ENCODE measurements at regions not wholly inside any gene's neighbourhood (a gene's known extent, or its start where the extent isn't known, plus 50 kb on each side); places are given as distances from the start of the nearest gene placed in this dataset.
"Not testable (repeated sequence)": the region's sequence is repeated elsewhere in the genome, so short reads cannot be mapped to it uniquely, and the experiment has no call there.

DNA sequence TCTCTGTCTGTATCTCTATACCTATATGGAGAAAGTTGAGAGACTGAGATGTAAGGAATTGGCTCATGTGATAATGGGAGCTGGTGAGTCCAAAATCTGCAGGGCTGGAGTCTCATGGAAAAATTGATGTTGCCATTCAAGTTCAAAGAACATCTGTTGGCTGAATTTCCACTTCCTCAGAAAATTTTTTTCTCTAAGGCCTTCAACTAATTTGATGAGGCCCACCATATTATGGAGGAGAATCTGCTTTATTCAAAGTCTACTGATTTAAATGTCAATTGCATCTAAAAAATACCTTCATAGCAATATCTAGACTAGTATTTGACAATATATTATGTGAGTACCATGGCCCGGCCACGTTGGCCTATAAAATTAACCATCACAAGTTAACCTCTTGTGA lies 261.4 kb downstream of the VRK1 start:
- no peak overlapping the region for H3K27ac ChIP-seq (ENCODE audit: low read depth, low read length)
- no peak overlapping the region for H3K4me3 ChIP-seq (ENCODE audit: low read depth, low read length)
- POLR2A ChIA-PET, result no interaction called here
- no peak for DNase-seq (ENCODE audit: low read depth, low spot score)
- H3K27me3 ChIP-seq (ENCODE audit: control insufficient read depth, insufficient read depth, low read length), result no peaks in the 10 kb centered on the region
- H3K9me3 ChIP-seq (ENCODE audit: control insufficient read depth, insufficient read depth, low read length), result peaks cover 54% of the 10 kb centered on the region
- TF ChIP-seq, protein P1, sequence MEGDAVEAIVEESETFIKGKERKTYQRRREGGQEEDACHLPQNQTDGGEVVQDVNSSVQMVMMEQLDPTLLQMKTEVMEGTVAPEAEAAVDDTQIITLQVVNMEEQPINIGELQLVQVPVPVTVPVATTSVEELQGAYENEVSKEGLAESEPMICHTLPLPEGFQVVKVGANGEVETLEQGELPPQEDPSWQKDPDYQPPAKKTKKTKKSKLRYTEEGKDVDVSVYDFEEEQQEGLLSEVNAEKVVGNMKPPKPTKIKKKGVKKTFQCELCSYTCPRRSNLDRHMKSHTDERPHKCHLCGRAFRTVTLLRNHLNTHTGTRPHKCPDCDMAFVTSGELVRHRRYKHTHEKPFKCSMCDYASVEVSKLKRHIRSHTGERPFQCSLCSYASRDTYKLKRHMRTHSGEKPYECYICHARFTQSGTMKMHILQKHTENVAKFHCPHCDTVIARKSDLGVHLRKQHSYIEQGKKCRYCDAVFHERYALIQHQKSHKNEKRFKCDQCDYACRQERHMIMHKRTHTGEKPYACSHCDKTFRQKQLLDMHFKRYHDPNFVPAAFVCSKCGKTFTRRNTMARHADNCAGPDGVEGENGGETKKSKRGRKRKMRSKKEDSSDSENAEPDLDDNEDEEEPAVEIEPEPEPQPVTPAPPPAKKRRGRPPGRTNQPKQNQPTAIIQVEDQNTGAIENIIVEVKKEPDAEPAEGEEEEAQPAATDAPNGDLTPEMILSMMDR (IDR thresholded peaks at IDR 0.05; ENCODE audit: low read depth, low read length), result no peak
- CTCF ChIA-PET, result no interaction called here

DNA sequence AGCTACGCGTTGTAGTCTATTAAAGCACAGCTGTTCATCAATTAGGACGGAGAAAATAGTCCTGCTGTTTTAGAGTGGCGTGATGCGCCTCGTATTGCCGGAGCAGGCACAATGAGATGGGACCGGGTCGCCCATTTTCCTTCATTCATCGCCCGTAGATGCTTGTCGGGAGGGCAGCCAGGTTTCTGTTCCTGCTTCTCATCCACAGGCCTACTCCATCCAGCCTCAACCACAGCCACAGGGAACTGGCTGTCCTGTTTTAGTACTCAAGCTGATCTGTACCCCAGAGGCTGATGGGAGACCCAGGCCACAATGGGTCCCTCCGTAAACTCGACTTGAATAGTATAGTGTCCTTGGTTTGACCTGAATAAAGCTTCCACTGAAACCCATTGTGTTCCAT lies 264.0 kb downstream of the VRK1 start:
- ChIA-PET POLR2A (no interaction called here), CTCF (no interaction called here)
- TF ChIP-seq, protein P1 (IDR thresholded peaks at IDR 0.05; ENCODE audit: low read depth, low read length), result no peak
- Histone ChIP-seq H3K27ac (ENCODE audit: low read depth, low read length) (no peak overlapping the region), H3K4me3 (ENCODE audit: low read depth, low read length) (no peak overlapping the region), H3K27me3 (ENCODE audit: control insufficient read depth, insufficient read depth, low read length) (no peaks in the 10 kb centered on the region), H3K9me3 (ENCODE audit: control insufficient read depth, insufficient read depth, low read length) (peaks cover 42% of the 10 kb centered on the region)
- DNase-seq (ENCODE audit: low read depth, low spot score), result no peak

DNA sequence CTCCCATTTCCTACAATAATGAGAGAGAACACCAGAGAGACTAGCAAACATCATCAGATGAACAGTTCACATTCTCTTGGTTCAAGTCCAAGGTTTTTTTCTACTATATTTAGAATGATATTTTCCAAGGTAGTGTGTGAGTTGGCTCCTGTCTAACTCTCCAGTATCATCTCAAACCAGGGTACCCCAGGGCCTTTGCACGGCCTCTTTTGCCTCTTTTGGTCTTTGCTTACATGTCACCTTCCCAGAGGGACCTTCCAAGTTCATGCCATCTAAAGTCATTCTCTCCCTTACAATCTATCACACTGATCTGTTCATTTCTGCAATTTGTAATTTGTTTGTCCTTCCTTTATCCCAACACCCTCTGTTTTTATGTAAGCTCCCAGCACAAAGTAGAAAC lies 264.5 kb downstream of the VRK1 start:
- DNase-seq (ENCODE audit: low read depth, low spot score), result no peak
- Histone ChIP-seq H3K27ac (ENCODE audit: low read depth, low read length) (no peak overlapping the region), H3K27me3 (ENCODE audit: control insufficient read depth, insufficient read depth, low read length) (no peaks in the 10 kb centered on the region), H3K4me3 (ENCODE audit: low read depth, low read length) (no peak overlapping the region), H3K9me3 (ENCODE audit: control insufficient read depth, insufficient read depth, low read length) (peaks cover 44% of the 10 kb centered on the region)
- TF ChIP-seq, protein P1 (IDR thresholded peaks at IDR 0.05; ENCODE audit: low read depth, low read length), result no peak
- ChIA-PET CTCF (no interaction called here), POLR2A (no interaction called here)

DNA sequence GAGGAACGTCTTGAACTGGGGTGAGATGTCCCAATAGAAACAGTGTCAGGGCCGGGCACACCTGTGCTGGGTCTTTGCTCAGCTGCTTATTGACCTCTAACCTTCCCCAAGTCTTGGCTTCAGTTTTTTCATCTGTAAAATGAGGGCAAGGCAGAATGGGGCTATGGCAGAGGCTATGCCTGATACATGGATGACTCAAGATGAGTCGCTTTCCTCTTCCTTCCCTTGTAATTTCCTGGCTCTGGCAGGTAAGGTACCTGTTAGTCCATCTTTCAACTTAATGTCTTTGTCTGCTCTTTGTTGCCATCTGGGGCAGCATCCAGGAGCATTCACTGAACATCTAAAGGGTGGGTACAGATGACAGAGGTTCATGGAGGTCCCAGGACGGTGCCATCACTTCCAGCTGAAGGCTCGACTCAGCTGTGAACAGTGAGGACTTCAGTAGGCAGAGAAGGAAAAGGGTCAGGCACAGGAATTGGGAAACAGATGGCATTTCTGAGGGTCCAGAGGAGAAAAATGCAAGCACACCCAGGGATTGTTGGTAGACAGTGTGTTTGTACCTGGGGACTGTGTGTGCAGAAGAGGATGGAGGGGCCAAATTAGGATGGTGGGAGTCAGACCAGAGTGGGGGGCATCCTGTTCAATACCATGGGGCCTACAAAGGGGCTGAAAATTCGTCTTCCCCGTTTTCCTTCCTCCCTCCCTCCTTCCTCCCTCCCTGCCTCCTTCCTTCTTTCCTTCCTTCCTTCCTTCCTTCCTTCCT lies 268.3 kb downstream of the VRK1 start:
- Histone ChIP-seq H3K4me3 (ENCODE audit: low read depth, low read length) (no peak overlapping the region), H3K9me3 (ENCODE audit: control insufficient read depth, insufficient read depth, low read length) (peaks cover 45% of the 10 kb centered on the region), H3K27me3 (ENCODE audit: control insufficient read depth, insufficient read depth, low read length) (no peaks in the 10 kb centered on the region), H3K27ac (ENCODE audit: low read depth, low read length) (no peak overlapping the region)
- no peak for DNase-seq (ENCODE audit: low read depth, low spot score)
- TF ChIP-seq, protein P1 (IDR thresholded peaks at IDR 0.05; ENCODE audit: low read depth, low read length), result no peak
- ChIA-PET POLR2A (no interaction called here), CTCF (no interaction called here)

DNA sequence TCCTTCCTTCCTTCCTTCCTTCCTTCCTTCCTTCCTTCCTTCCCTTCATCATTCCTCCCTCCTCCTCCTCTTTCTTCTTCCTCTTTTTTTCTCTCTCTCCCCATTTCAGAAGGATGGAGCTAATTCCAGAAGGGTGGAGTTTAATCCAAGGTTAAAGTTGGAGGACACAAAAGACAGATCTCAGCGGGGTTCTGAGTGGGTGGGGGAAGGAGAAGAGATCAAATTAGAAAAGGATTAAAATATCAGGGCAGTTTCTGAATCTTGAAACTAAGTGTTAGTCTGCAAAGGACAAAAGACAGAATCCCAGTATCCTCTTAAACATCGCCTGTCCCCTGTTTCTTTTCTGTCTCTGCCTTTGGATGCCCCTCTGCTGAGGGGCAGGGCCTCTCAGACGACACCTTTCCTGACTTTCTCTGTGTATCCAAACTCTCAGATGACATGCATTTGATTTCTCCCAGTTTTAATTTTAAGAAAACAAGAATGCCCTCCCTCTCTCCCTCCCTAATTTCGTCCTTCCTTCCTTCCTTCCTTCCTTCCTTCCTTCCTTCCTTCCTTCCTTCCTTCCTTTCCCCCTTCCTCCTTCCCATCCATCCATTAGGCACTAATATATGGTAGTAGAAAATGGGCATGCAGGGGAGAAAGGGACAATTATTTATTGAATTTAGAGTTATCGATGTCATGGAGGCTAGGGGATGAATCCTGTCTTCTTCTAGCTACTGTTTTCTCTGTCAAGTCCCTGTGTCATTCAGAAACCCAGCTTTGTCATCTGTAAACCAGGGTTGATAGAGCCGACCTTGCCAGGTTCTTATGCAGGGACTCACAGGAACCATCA lies 269.1 kb downstream of the VRK1 start:
- TF ChIP-seq, protein P1 (IDR thresholded peaks at IDR 0.05; ENCODE audit: low read depth, low read length), result no peak
- peaks cover 45% of the 10 kb centered on the region for H3K9me3 ChIP-seq (ENCODE audit: control insufficient read depth, insufficient read depth, low read length)
- H3K27ac ChIP-seq (ENCODE audit: low read depth, low read length), result no peak overlapping the region
- DNase-seq (ENCODE audit: low read depth, low spot score), result no peak
- POLR2A ChIA-PET, result no interaction called here
- H3K27me3 ChIP-seq (ENCODE audit: control insufficient read depth, insufficient read depth, low read length), result no peaks in the 10 kb centered on the region
- CTCF ChIA-PET, result no interaction called here
- no peak overlapping the region for H3K4me3 ChIP-seq (ENCODE audit: low read depth, low read length)

DNA sequence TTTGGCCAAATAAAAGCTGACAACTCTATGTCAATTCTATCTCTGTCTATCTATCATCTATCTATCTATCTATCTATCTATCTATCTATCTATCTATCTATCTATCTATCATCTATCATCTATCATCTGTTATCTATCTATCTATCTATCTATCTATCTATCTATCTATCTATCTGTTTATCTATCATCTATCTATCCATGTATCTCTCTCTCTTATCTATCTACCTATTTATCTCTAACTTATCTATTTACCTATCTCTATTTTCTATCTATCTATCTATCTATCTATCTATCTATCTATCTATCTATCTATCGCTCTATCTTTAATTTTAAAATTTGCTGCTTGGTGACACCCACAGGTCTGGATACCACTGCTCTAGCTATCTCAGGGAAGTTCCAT lies 271.1 kb downstream of the VRK1 start:
- POLR2A ChIA-PET; CTCF ChIA-PET; DNase-seq (ENCODE audit: low read depth, low spot score): not testable (repeated sequence)

More for the DNA sequence above, 271.1 kb downstream of the VRK1 start:
- not testable (repeated sequence) for H3K4me3 ChIP-seq (ENCODE audit: low read depth, low read length); H3K27ac ChIP-seq (ENCODE audit: low read depth, low read length); H3K27me3 ChIP-seq (ENCODE audit: control insufficient read depth, insufficient read depth, low read length)
- peaks cover 44% of the 10 kb centered on the region for H3K9me3 ChIP-seq (ENCODE audit: control insufficient read depth, insufficient read depth, low read length)

Measured in AG04450 (cell line).